ENCODE measurements at regions not wholly inside any gene's neighbourhood (a gene's known extent, or its start where the extent isn't known, plus 50 kb on each side); places are given as distances from the start of the nearest gene placed in this dataset.
A peak's percentile ranks its signal among the peaks of the same experiment; 100 is the strongest.
"Not testable (repeated sequence)": the region's sequence is repeated elsewhere in the genome, so short reads cannot be mapped to it uniquely, and the experiment has no call there.

- DNase-seq (ENCODE audit: low spot score), result no peak
Measured at GRCh38 chr6:27854421-27854820, 57.8 kb downstream of the OR2B2 start.

DNA sequence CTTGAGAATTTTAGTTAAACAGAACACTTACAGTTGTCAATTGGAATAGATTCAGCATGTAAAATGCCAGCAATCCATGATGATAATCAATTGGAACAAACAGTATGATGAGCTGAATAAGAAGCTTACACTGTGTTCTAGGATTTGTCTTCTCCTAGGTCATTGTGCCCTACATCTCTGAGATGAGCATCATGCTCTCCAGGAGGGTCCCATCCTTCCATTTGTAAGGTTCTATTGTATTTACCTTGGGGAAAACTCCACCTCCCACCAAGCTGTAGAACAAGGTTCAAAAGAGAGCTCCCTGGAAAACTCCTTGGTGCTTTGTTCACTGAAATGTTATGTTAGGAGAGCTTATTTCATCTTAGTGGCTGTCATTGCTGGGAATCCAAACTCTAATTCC is 60.8 kb downstream of the OR2B2 start:
- DNase-seq (ENCODE audit: low spot score), result no peak

- DNase-seq (ENCODE audit: low spot score), result not testable (repeated sequence)
Measured at GRCh38 chr6:27849001-27849400, 63.2 kb downstream of the OR2B2 start.

DNA sequence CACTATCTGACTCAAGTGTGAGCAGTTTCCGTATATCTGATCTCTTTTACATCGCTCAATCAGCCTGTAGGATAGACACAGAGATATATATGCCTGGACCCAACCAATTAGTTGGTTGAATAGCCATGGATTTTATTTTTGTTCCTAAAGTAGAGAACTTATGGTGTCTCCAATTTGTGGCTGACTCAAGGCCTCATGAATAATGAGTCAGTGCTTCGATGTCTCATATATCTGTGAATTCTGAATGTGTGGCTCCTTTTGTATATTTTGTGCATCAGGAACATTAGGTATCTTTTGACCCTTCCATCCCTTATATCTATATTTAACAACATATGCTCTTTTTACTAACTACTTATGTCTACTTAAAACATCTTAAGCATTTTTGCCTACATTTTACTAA is 64.5 kb downstream of the OR2B2 start:
- DNase-seq (ENCODE audit: low spot score), result no peak

DNA sequence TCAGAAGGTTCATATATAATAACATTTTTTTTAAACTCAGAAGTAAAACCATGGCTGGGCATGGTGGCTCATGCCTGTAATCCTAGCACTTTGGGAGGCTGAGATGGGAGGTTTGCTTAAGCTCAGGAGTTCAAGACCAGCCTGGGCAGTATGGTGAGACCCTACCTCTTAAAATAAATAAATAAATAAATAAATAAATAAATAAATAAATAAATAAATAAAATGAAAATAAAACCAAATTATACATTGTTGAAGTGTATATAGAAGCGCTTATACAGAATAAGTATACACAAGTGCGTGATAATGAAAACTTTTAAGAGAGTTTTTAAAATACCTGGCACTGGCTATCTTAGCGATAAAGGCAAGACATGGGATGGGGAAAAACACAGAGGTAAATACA is 71.6 kb downstream of the OR2B2 start:
- DNase-seq (ENCODE audit: low spot score), result no peak

DNA sequence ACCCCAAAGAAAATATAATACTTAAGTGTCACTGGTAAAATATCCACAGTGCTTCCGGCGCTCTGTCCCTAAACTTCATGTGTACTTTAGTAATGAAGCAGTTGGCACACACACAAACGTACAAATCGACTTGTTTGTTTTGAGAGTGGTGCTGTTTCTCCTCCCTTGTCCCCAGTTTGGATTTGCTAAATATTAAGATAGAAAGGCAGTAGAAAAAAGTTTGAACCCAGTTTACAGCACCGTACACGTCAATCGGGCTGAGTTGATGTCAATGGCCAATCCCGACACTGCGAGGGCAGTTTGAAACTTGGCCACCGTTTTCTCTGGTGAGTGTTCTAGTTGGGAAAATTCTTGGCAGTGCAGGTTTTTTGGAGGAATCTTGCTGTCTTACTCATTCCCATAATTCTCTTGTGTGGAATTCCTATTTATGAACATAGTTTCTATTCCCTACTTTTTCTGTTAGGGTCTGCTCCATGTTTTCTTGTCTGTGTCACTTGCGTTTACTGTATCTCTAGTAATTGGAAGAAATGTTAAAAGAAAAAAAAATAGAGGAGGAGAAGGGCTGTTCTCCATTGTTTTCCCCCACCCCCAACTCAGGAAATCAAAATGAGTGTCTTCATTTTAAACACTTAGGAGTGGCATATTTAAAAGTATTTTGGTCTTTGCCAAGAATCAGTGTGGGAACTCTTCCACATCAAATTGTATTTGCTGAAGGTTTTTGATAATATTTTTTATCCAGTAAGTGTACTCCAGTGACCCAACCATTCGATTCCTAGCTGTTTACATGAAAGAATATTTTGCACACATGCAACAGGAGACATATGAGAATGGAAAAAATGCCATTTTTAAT is 72.3 kb downstream of the OR2B2 start:
- peak; percentile 28 for DNase-seq (ENCODE audit: low spot score)

- peak; percentile 27 for DNase-seq (ENCODE audit: low spot score)
Measured at GRCh38 chr6:27838945-27839625, 73.1 kb downstream of the OR2B2 start.

GRCh38 chr6:27838058-27838944 is 73.9 kb downstream of the OR2B2 start:
- peak; percentile 99 for DNase-seq (ENCODE audit: low spot score)

DNA sequence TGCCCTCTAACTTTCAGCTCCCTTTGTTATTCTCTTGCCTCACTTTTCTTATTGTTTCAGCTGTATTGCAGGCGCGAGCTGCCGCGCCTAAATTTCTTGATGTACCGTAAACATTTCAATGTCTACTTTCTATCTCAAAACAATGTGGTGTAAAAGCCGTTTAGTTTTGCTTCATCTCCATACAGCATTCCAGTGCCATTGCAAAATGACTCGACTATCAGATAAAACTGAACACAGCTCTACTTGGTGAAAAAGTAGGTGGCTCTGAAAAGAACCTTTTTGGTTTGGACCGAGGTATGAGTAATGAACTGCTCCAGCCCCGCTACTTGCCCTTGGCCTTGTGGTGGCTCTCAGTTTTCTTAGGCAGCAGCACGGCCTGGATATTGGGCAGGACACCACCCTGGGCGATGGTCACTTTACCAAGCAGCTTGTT is 74.6 kb downstream of the OR2B2 start:
- DNase-seq (ENCODE audit: low spot score), result peak; percentile 43

GRCh38 chr6:27836783-27837624 is 75.2 kb downstream of the OR2B2 start:
- DNase-seq (ENCODE audit: low spot score), result peak; percentile 87

DNA sequence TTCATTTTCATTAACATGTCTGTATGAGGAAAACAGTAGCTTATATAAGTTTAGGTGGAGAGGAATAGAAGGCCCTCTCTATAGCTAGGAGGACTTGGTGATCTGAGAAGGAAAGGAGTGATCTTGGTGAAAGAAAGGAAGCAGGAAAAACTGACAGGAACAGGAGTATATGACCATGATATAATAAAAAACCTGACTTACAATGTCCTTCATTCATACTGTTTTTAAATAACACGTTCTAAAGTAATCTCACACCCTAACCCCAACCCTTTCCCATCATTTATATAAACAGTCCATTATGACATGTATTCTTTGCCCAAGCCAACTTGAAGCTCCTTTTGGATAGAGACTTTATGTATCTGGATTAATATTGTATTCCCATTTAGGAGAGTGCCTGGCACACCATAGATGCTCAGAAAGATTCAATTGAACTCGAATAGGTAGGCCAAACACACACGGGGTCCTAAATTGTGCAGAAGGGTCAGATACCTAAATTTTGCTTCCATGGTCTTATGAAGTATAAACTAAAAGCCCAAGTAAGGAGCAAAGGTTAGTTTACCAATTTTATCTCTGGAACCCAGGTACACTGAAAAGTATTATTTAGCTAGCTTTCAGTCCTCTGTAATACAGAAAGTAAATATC is 75.9 kb downstream of the OR2B2 start:
- DNase-seq (ENCODE audit: low spot score), result no peak

DNA sequence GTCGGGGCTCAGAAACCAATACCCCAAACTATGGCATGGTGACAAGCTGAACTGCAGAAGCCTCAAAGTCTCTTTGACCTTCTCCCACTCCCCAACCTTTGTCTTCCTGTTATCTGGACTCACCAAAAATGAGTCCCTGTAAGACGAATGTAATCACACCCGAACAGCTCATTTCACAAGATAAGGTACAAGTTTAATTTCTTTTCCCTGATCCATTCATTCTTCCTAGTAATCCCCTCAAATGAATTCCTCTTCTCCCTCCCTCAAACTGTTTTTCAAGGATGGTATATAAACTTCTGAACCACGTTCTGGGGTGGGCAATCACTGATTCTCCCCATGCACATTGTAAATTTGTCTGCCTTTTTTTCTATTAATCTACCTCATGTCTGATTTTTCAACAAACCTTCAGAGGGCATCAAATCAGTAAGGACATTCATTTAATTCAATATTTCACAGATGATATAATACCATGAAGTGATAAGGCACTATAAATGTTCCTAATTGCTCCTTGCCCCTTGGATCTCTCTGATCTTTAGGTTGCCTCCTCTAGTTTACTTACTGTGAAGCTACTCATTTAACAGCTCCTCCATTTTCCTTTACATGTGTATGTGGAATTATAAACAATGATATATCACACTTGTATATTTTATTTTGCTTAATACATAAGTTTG is 77.2 kb downstream of the OR2B2 start:
- no peak for DNase-seq (ENCODE audit: low spot score)

- no peak for DNase-seq (ENCODE audit: low spot score)
Measured at GRCh38 chr6:27834384-27834783, 77.8 kb downstream of the OR2B2 start.

DNA sequence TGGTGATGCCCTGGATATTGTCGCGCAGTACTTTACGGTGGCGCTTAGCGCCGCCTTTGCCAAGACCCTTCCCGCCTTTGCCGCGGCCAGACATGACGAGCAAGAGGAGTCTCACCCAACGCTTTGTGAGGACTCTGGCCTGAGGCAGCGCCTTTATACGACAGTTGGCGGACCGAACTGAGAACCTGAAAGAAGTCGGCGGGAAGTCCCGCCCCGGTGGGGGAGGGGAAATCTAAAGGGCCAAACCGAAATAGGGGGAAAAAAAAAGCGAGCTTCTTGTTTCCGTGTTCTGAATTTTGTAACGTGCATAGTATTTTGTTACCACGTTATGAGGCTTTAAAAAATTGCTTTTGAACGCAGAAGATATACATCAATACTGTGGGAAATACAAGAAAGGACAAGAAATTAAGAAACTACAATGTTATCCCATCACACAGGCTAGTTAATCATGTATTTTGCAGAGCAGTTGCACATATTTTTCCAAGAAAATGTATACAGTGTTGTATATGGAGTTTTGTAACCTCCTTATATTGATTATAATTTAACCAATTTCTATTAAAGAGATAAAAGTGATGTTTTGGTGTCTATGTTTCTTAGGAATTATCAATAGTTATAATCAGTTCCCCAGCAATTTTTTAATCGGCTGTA is 80.6 kb downstream of the OR2B2 start:
- DNase-seq (ENCODE audit: low spot score), result peak; percentile 46

- peak; percentile 25 for DNase-seq (ENCODE audit: low spot score)
Measured at GRCh38 chr6:27830600-27831433, 81.4 kb downstream of the OR2B2 start.

GRCh38 chr6:27830212-27830599 is 82.0 kb downstream of the OR2B2 start:
- DNase-seq (ENCODE audit: low spot score), result no peak

GRCh38 chr6:27829453-27830211 is 82.6 kb downstream of the OR2B2 start:
- no peak for DNase-seq (ENCODE audit: low spot score)

DNA sequence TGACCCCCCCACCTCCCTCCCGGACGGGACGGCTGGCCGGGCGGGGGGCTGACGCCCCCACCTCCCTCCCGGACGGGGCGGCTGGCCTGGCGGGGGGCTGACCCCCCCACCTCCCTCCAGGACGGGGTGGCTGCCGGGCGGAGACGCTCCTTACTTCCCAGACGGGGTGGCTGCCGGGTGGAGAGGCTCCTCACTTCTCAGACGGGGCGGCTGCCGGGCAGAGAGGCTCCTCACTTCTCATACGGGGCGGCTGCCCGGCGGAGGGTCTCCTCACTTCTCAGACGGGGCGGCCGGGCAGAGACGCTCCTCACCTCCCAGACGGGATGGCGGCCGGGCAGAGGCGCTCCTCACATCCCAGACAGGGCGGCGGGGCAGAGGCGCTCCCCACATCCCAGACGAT is 84.7 kb downstream of the OR2B2 start:
- DNase-seq (ENCODE audit: low spot score), result not testable (repeated sequence)

All from pons (tissue), 1 donor.